Kidney (tissue), 13 donors: ENCODE measurements at regions not wholly inside any gene's neighbourhood (a gene's known extent, or its start where the extent isn't known, plus 50 kb on each side); places are given as distances from the start of the nearest gene placed in this dataset.

Experiments
- DNase-seq, 5 donors: peaks; one replicate each; pipeline ENCODE4 v3.0.0-alpha.2; 2013 to 2020
- FAIRE-seq: peaks from 2 replicates; lab custom pipeline; 2012; peaks lifted over from hg19 to GRCh38; lab: Jason Lieb, UNC
- H3K27ac ChIP-seq, 2 donors: one replicate each; pipeline ENCODE4 v1.7.0; 2013; ENCODE audit warnings: low read depth in 2 of 2, low read length in 2 of 2, inconsistent platforms in 1 of 2
- H3K27me3 ChIP-seq: one replicate; pipeline ENCODE4 v1.7.1; 2013; ENCODE audit warnings: low read length, inconsistent platforms; ENCODE audit not compliant: control insufficient read depth, insufficient read depth
- H3K36me3 ChIP-seq, 3 donors: one replicate each; pipeline versions ENCODE4 v1.7.0 to v1.7.1; 2013; ENCODE audit warnings: low read length in 3 of 3, control low read depth in 1 of 3, inconsistent platforms in 1 of 3; ENCODE audit not compliant: insufficient read depth in 3 of 3, control insufficient read depth in 2 of 3
- H3K4me1 ChIP-seq, 3 donors: one replicate each; pipeline versions ENCODE4 v1.7.0 to v1.7.1; 2013; ENCODE audit warnings: low read length in 3 of 3, inconsistent platforms in 1 of 3, low read depth in 1 of 3; ENCODE audit not compliant: control insufficient read depth in 2 of 3, insufficient read depth in 2 of 3
- H3K4me3 ChIP-seq, 3 donors: one replicate each; pipeline versions ENCODE4 v1.7.0 to v1.8.1; 2013; ENCODE audit warnings: low read length in 3 of 3, control low read depth in 1 of 3, inconsistent platforms in 1 of 3
- H3K9ac ChIP-seq, 3 donors: one replicate each; pipeline versions ENCODE4 v1.7.0 to v1.7.1; 2013; ENCODE audit warnings: low read length in 3 of 3, control low read depth in 1 of 3, inconsistent platforms in 1 of 3
- H3K9me3 ChIP-seq, 3 donors: one replicate each; pipeline versions ENCODE4 v1.7.0 to v1.7.1; 2013; ENCODE audit warnings: low read length in 3 of 3, control low read depth in 1 of 3, inconsistent platforms in 1 of 3; ENCODE audit not compliant: control insufficient read depth in 2 of 3, insufficient read depth in 1 of 3
- CTCF ChIP-seq: IDR thresholded peaks from 3 replicates; pipeline ENCODE4 v1.5.1; 2012; ENCODE audit warnings: mild to moderate bottlenecking, moderate library complexity, borderline replicate concordance; ENCODE audit not compliant: insufficient read depth; ENCODE audit errors: extremely low read depth
- intact Hi-C: fragments of 100-400 bp; cut with DNase I; formaldehyde crosslinking; loops from one replicate; pipeline ENCODE4 v1.11.1; 2022
- donor health status: control.
- donor health status: control.
- donor health status: control.
- donor health status: control.
- donor health status: control.
- donor health status: DM: yes; HTN: yes; CAD: no.
- donor health status: Normal renal cell carcinoma (clear cell type).

- H3K9ac ChIP-seq, result no peak overlapping the region
- H3K4me3 ChIP-seq, result no peak overlapping the region
- H3K9me3 ChIP-seq, result no peaks in the 10 kb centered on the region
- no peaks in the 10 kb centered on the region for H3K27me3 ChIP-seq
- no peak for TF ChIP-seq CTCF
- H3K4me1 ChIP-seq, result peaks cover 0 to 4% (median 0%) of the 10 kb centered on the region in 3 donors
- H3K36me3 ChIP-seq, result no peaks in the 10 kb centered on the region
- FAIRE-seq, result no peak
- intact Hi-C loops, result no loop called here
- DNase-seq, result peak in 1 of 5 donors; percentile 29
- no peak overlapping the region for H3K27ac ChIP-seq
Measured at GRCh38 chr5:82925061-82925411, 152.2 kb downstream of the TMEM167A start.

GRCh38 chr5:82924226-82925060 lies 152.8 kb downstream of the TMEM167A start:
- FAIRE-seq (no peak), DNase-seq (peak in 2 of 5 donors; percentile 73 to 79)
- peaks cover 0 to 4% (median 0%) of the 10 kb centered on the region in 3 donors for H3K4me1 ChIP-seq
- no peak for TF ChIP-seq CTCF
- H3K36me3 ChIP-seq, result no peaks in the 10 kb centered on the region
- H3K9me3 ChIP-seq, result no peaks in the 10 kb centered on the region
- no peak overlapping the region for H3K9ac ChIP-seq
- no peak overlapping the region for H3K27ac ChIP-seq
- H3K27me3 ChIP-seq, result no peaks in the 10 kb centered on the region
- no peak overlapping the region for H3K4me3 ChIP-seq
- intact Hi-C loops, result no loop called here

GRCh38 chr5:82922086-82922734 lies 155.0 kb downstream of the TMEM167A start:
- Histone ChIP-seq H3K9ac (no peak overlapping the region), H3K4me1 (peaks cover 0 to 4% (median 0%) of the 10 kb centered on the region in 3 donors), H3K9me3 (no peaks in the 10 kb centered on the region), H3K4me3 (no peak overlapping the region), H3K27me3 (no peaks in the 10 kb centered on the region), H3K36me3 (no peaks in the 10 kb centered on the region), H3K27ac (no peak overlapping the region)
- intact Hi-C loops, result no loop called here
- no peak for FAIRE-seq
- no peak for TF ChIP-seq CTCF
- DNase-seq, result peak in 2 of 5 donors; percentile 17 to 62
